Smooth muscle cell (in vitro differentiated cells): ENCODE measurements at regions not wholly inside any gene's neighbourhood (a gene's known extent, or its start where the extent isn't known, plus 50 kb on each side); places are given as distances from the start of the nearest gene placed in this dataset.
"Not testable (repeated sequence)": the region's sequence is repeated elsewhere in the genome, so short reads cannot be mapped to it uniquely, and the experiment has no call there.

Experiments used
- DNase-seq: peaks from one replicate; lab custom pipeline; 2025; ENCODE audit not compliant: unreplicated experiment; lab: John Stamatoyannopoulos, UW
- H2AFZ ChIP-seq: fragments of 200-600 bp; sonication (generic); 2 replicates; pipeline ENCODE4 v1.6.0; 2016; ENCODE audit warnings: antibody characterized with exemption, low read depth, mild to moderate bottlenecking
- H3F3A ChIP-seq: fragments of 200-600 bp; sonication (generic); 2 replicates; pipeline ENCODE4 v1.6.0; 2017; ENCODE audit warnings: antibody characterized with exemption, low read depth
- H3K27ac ChIP-seq: fragments of 200-600 bp; sonication (generic); 2 replicates; pipeline ENCODE4 v1.5.1; 2016; ENCODE audit warnings: low read depth, mild to moderate bottlenecking
- H3K27me3 ChIP-seq: fragments of 200-600 bp; sonication (generic); 2 replicates; pipeline ENCODE4 v1.6.1; 2016; ENCODE audit warnings: low read depth, mild to moderate bottlenecking
- H3K36me3 ChIP-seq: fragments of 200-600 bp; sonication (generic); 2 replicates; pipeline ENCODE4 v1.5.1; 2016; ENCODE audit warnings: low read depth
- H3K4me1 ChIP-seq: fragments of 200-600 bp; sonication (generic); 2 replicates; pipeline ENCODE4 v1.5.1; 2016; ENCODE audit warnings: low read depth
- H3K4me2 ChIP-seq: fragments of 200-600 bp; sonication (generic); 2 replicates; pipeline ENCODE4 v1.6.0; 2016; ENCODE audit warnings: mild to moderate bottlenecking
- H3K4me3 ChIP-seq: fragments of 200-600 bp; sonication (generic); 2 replicates; pipeline ENCODE4 v1.5.1; 2016; ENCODE audit warnings: mild to moderate bottlenecking
- H3K79me2 ChIP-seq: fragments of 200-600 bp; sonication (generic); 2 replicates; pipeline ENCODE4 v1.6.0; 2016; ENCODE audit warnings: low read depth, mild to moderate bottlenecking
- H3K9ac ChIP-seq: fragments of 200-600 bp; sonication (generic); 2 replicates; pipeline ENCODE4 v1.6.0; 2016; ENCODE audit warnings: low read depth
- H3K9me3 ChIP-seq: fragments of 200-600 bp; sonication (generic); replicated peaks from 2 replicates; pipeline ENCODE4 v1.5.1; 2016; ENCODE audit warnings: low read depth
- H4K20me1 ChIP-seq: fragments of 200-600 bp; sonication (generic); 2 replicates; pipeline ENCODE4 v1.6.0; 2016; ENCODE audit warnings: low read depth
- WGBS: methylation state at CpG from one replicate; pipeline ENCODE4 v1.1.7; 2016; ENCODE audit warnings: low lambda C conversion rate; 5-methylcytosine and 5-hydroxymethylcytosine counted together

GRCh38 chr9:42346916-42347315 lies 163.5 kb downstream of the SPATA31A6 start:
- H3K36me3 ChIP-seq, DNase-seq, H4K20me1 ChIP-seq, H2AFZ ChIP-seq, H3K4me2 ChIP-seq, H3K4me3 ChIP-seq, H3K9me3 ChIP-seq, H3K4me1 ChIP-seq, H3K79me2 ChIP-seq, H3K27me3 ChIP-seq, H3F3A ChIP-seq, H3K27ac ChIP-seq, H3K9ac ChIP-seq: not testable (repeated sequence)
- WGBS, result 88% methylated on average over 2 of the region's 2 CpGs

- H3K4me3 ChIP-seq, H3K36me3 ChIP-seq, H3K79me2 ChIP-seq, H3F3A ChIP-seq, H3K9ac ChIP-seq, H2AFZ ChIP-seq, H4K20me1 ChIP-seq, H3K9me3 ChIP-seq, DNase-seq, H3K27ac ChIP-seq, H3K27me3 ChIP-seq, H3K4me1 ChIP-seq, H3K4me2 ChIP-seq: not testable (repeated sequence)
These were observed 165.7 kb downstream of the SPATA31A6 start for GRCh38 chr9:42349181-42349580.

DNA sequence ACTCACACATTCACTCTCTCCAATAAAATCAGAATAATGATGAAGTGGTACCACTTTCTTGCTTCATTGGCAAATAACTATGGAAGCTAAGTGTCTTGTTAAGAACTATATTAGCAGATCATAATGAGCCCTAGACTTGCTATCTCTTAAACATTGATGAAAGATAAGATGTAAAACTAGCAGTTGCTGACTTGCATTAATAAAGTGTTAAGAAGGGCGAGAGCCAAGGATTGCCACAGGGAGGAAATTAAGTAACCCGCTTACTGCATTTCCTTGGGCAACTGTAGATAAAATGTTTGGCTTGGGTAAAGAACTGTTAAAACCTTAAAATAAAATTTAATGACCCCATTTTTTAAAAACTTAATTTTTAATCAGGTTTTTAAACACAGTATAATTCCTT lies 167.0 kb downstream of the SPATA31A6 start:
- H3K27ac ChIP-seq, H3K79me2 ChIP-seq, H3K4me3 ChIP-seq, H3K4me2 ChIP-seq, H3K9me3 ChIP-seq, H2AFZ ChIP-seq, DNase-seq, H4K20me1 ChIP-seq, H3K4me1 ChIP-seq, H3K9ac ChIP-seq, H3K27me3 ChIP-seq, H3K36me3 ChIP-seq, H3F3A ChIP-seq: not testable (repeated sequence)
- WGBS, result no CpG with 5 or more reads among the region's 2 CpGs

GRCh38 chr9:42357604-42358373 lies 174.3 kb downstream of the SPATA31A6 start:
- H3K79me2 ChIP-seq, DNase-seq, H2AFZ ChIP-seq, H3K9me3 ChIP-seq, H3K4me3 ChIP-seq, H3F3A ChIP-seq, H3K36me3 ChIP-seq, H3K9ac ChIP-seq, H3K27ac ChIP-seq, H4K20me1 ChIP-seq: not testable (repeated sequence)
- H3K27me3 ChIP-seq, result peaks cover 22% of the 10 kb centered on the region
- WGBS, result 25% methylated on average over 25 of the region's 40 CpGs
- H3K4me1 ChIP-seq, result peaks cover 13% of the 10 kb centered on the region
- peak overlapping the region; percentile 44 for H3K4me2 ChIP-seq

DNA sequence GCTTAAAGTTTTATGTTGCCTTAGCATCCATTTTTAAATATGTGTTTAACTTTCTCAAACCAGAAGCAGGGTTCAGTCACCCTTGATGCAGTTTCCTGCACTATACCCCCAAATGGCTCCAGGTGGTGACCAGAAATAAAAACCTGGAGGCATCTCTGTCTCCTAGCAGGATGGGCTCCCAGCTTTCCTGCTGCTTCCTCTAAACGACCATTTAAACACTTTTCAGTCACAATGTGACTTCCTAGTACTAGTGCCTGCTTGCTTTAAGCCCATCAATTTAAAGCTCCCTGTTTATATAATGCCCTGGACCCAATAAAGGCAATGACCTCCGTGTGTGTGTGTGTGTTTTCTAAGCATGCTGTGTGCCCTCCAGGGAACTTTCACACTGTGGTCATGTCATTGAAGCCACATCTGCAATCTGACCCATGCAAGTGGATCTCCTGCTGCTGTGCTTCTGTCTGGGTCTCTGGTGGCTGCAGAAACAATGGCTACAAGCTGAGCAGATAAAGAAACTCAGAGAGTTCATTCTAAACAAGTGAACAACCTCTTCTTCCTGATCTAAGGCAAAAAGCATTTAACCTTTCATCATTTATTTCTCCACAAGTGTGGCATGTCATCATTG lies 175.3 kb downstream of the SPATA31A6 start:
- not testable (repeated sequence) for H3K4me3 ChIP-seq, DNase-seq, H3K79me2 ChIP-seq, H3K27ac ChIP-seq, H3F3A ChIP-seq, H4K20me1 ChIP-seq, H2AFZ ChIP-seq, H3K9me3 ChIP-seq, H3K36me3 ChIP-seq, H3K4me2 ChIP-seq, H3K9ac ChIP-seq
- Histone ChIP-seq H3K4me1 (peaks cover 13% of the 10 kb centered on the region), H3K27me3 (peaks cover 22% of the 10 kb centered on the region)
- WGBS, result 4% methylated on average over 2 of the region's 2 CpGs

- not testable (repeated sequence) for H4K20me1 ChIP-seq, DNase-seq, H3K4me3 ChIP-seq, H3K9me3 ChIP-seq, H3K27me3 ChIP-seq, H3K9ac ChIP-seq, H3K36me3 ChIP-seq, H3K27ac ChIP-seq, H3K79me2 ChIP-seq, H3F3A ChIP-seq, H3K4me1 ChIP-seq, H3K4me2 ChIP-seq, H2AFZ ChIP-seq
- WGBS, result 81% methylated on average over 4 of the region's 4 CpGs
These were observed 181.2 kb downstream of the SPATA31A6 start for GRCh38 chr9:42364410-42365243.

DNA sequence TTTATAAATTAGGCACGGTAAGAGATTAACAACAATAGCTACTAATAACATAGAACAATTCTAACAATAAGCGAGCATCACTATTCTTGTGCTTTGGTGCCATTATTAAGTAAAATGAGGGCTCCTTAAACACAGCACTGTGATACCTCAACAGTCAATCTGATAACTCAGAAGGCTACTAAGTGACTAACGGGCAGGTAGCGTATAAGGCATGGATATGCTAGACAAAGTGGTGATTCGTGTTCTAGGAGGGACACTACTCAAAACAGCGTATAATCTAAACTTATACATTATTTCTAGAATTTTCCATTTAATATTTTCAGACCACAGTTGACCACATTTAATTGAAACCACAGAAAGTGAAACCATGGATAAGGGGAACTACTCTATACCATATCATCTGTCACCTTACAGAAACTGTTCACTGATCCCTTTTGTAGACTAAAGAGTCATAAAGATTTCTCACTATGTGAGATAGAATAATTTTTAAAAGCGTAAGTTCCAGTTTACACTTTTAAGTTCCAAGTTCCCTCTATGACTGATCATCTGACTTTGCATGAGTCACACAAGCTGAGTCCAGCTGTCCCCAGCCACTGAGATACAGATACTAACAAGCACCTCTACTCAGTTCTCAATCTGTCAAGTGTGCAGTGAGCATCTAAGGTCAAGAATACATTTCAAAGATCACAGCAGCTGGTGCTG lies 181.9 kb downstream of the SPATA31A6 start:
- not testable (repeated sequence) for H4K20me1 ChIP-seq, H3K4me3 ChIP-seq, H3K9me3 ChIP-seq, H3K79me2 ChIP-seq, H2AFZ ChIP-seq, H3F3A ChIP-seq, H3K9ac ChIP-seq, H3K36me3 ChIP-seq, H3K4me1 ChIP-seq, DNase-seq, H3K27ac ChIP-seq, H3K27me3 ChIP-seq
- peak overlapping the region; percentile 53 for H3K4me2 ChIP-seq
- 73% methylated on average over 7 of the region's 7 CpGs for WGBS
